HepG2 (cell line): ENCODE measurements at regions not wholly inside any gene's neighbourhood (a gene's known extent, or its start where the extent isn't known, plus 50 kb on each side); places are given as distances from the start of the nearest gene placed in this dataset.

ENCODE experiments used
- ATAC-seq: fragments of 200-7000 bp; cut with Tn5 transposase; 3 replicates; pipeline ENCODE4 v1.9.1; 2020; ENCODE audit warnings: mild to moderate bottlenecking, moderate library complexity
- BruUV-seq: library from RNA; stranded (reverse); fragments of 400-500 nt; replicated peaks from 2 replicates; lab custom pipeline; 2021; lab: Mats Ljungman, UMichigan
- CTCF ChIA-PET: fragments of 300-600 bp; formaldehyde crosslinking; extraction: SDS; loops from one replicate; lab custom pipeline; 2021; ENCODE audit warnings: low total read pairs, inconsistent platforms, low intra/inter-chr PET ratio; lab: Yijun Ruan, JAX
- POLR2A ChIA-PET: fragments of 350-600 bp; sonication (Branson Sonifier 250); formaldehyde crosslinking; loops from one replicate; lab custom pipeline; 2020; ENCODE audit warnings: antibody characterized with exemption, inconsistent platforms; lab: Yijun Ruan, JAX
- DNase-seq: peaks from one replicate; pipeline ENCODE4 v3.0.0-alpha.2; 2015; ENCODE audit warnings: low spot score
- FAIRE-seq: peaks from 3 replicates; lab custom pipeline; 2011; peaks lifted over from hg19 to GRCh38; lab: Jason Lieb, UNC
- H2AFZ ChIP-seq: one replicate; pipeline ENCODE4 v1.6.1; 2011; ENCODE audit warnings: low read length, inconsistent platforms
- H3K27ac ChIP-seq: fragments of 300-600 bp; 3 replicates; pipeline ENCODE4 v1.8.0; 2011; ENCODE audit warnings: mixed run types, mild to moderate bottlenecking, mixed read lengths, low read length, inconsistent platforms; ENCODE audit not compliant: insufficient read depth; ENCODE audit errors: extremely low read length
- H3K27me3 ChIP-seq, 2 experiments: fragments of 200-600 bp in 1 of 2; 2 replicates in 1 of 2; 3 replicates in 1 of 2; pipeline versions ENCODE4 v1.6.0 to v1.8.0; 2011; ENCODE audit warnings: low read length in 2 of 2, mild to moderate bottlenecking in 2 of 2, moderate library complexity in 2 of 2, inconsistent platforms in 1 of 2; ENCODE audit not compliant: insufficient read depth in 2 of 2, control insufficient read depth in 1 of 2
- H3K36me3 ChIP-seq, 2 experiments: fragments of 200-600 bp in 1 of 2; replicated peaks in 1 of 2; 2 replicates in 1 of 2; 3 replicates in 1 of 2; pipeline versions ENCODE4 v1.5.1 to v1.8.0; 2011; ENCODE audit warnings: low read length in 2 of 2, inconsistent platforms in 1 of 2; ENCODE audit not compliant: insufficient read depth in 2 of 2, control insufficient read depth in 1 of 2
- H3K4me1 ChIP-seq: 2 replicates; pipeline ENCODE4 v1.5.1; 2012; ENCODE audit warnings: low read length, inconsistent platforms; ENCODE audit not compliant: insufficient read depth
- H3K4me2 ChIP-seq: 2 replicates; pipeline ENCODE4 v1.6.0; 2011; ENCODE audit warnings: low read depth, low read length, inconsistent platforms
- H3K4me3 ChIP-seq, 3 experiments: fragments of 200-600 bp in 1 of 3; sonication (generic), shearing (Covaris generic) in 1 of 3; replicated peaks in 1 of 3; 2 replicates each; pipeline ENCODE4 v1.5.1; 2011 to 2016; ENCODE audit warnings: low read length in 3 of 3, inconsistent platforms in 2 of 3, low read depth in 2 of 3, mild to moderate bottlenecking in 2 of 3, control low read depth in 1 of 3, mixed read lengths in 1 of 3; ENCODE audit not compliant: insufficient read depth in 1 of 3
- H3K79me2 ChIP-seq: one replicate; pipeline ENCODE4 v1.6.1; 2011; ENCODE audit warnings: low read length, inconsistent platforms; ENCODE audit not compliant: insufficient read depth
- H3K9ac ChIP-seq: 2 replicates; pipeline ENCODE4 v1.6.0; 2011; ENCODE audit warnings: mild to moderate bottlenecking, low read depth, low read length, inconsistent platforms; ENCODE audit not compliant: insufficient read depth
- H3K9me3 ChIP-seq: 2 replicates; pipeline ENCODE4 v1.5.1; 2012; ENCODE audit warnings: mild to moderate bottlenecking, low read length
- H4K20me1 ChIP-seq: 2 replicates; pipeline ENCODE4 v1.6.0; 2011; ENCODE audit warnings: inconsistent platforms, mild to moderate bottlenecking, low read length, moderate library complexity; ENCODE audit not compliant: insufficient read depth
- CREBL2 ChIP-seq: sonication (generic); formaldehyde crosslinking; IDR thresholded peaks from 2 replicates; pipeline ENCODE4 v1.8.1; 2023; ENCODE audit warnings: missing genetic modification reagents, mild to moderate bottlenecking, borderline replicate concordance
- DR1 ChIP-seq: sonication (generic); formaldehyde crosslinking; IDR thresholded peaks from 2 replicates; pipeline ENCODE4 v1.8.0; 2021; ENCODE audit warnings: mild to moderate bottlenecking, missing genetic modification reagents, inconsistent platforms
- HMG20A ChIP-seq: IDR thresholded peaks from 2 replicates; pipeline ENCODE4 v1.6.1; 2016; ENCODE audit warnings: borderline replicate concordance
- HOXD1 ChIP-seq: sonication (generic); formaldehyde crosslinking; IDR thresholded peaks from 2 replicates; pipeline ENCODE4 v1.5.0; 2020; ENCODE audit warnings: missing genetic modification reagents
- NBN ChIP-seq: fragments of 450-650 bp; conservative IDR thresholded peaks from 2 replicates; pipeline ENCODE4 v1.6.1; 2017
- ZFP36 ChIP-seq: fragments of 150-350 bp; IDR thresholded peaks from 2 replicates; pipeline ENCODE4 v1.6.1; 2018; ENCODE audit warnings: borderline replicate concordance, low read length, low read depth; ENCODE audit not compliant: partially characterized antibody
- ZFP41 ChIP-seq: sonication (generic); formaldehyde crosslinking; IDR thresholded peaks from 2 replicates; pipeline ENCODE4 v1.4.0; 2020; ENCODE audit warnings: mild to moderate bottlenecking, missing genetic modification reagents, borderline replicate concordance
- ZFX ChIP-seq: sonication (generic); formaldehyde crosslinking; IDR thresholded peaks from 2 replicates; pipeline ENCODE4 v1.4.0; 2020; ENCODE audit warnings: mild to moderate bottlenecking, low read depth, missing genetic modification reagents, moderate library complexity
- ZNF230 ChIP-seq: sonication (generic); formaldehyde crosslinking; IDR thresholded peaks from 2 replicates; pipeline ENCODE4 v1.4.0; 2020; ENCODE audit warnings: mild to moderate bottlenecking, missing genetic modification reagents
- ZNF282 ChIP-seq: fragments of 450-650 bp; IDR thresholded peaks from 2 replicates; pipeline ENCODE4 v1.6.1; 2018; ENCODE audit not compliant: partially characterized antibody
- WGBS: methylation state at CpG from one replicate; pipeline ENCODE4 v1.1.6; 2017; ENCODE audit warnings: low lambda C conversion rate; 5-methylcytosine and 5-hydroxymethylcytosine counted together
- in situ Hi-C: cut with HindIII; loops from 2 replicates; pipeline ENCODE4 v1.10.0; 2017; ENCODE audit warnings: low pct_unique_long_range_greater_than_20kb; ENCODE audit not compliant: extremely low pct_ligation_motif_present
- intact Hi-C: fragments of 100-400 bp; cut with micrococcal nuclease; formaldehyde crosslinking; loops from one replicate; pipeline ENCODE4 v1.10.0; 2022; ENCODE audit not compliant: unreplicated experiment
- TF ChIP-seq, protein P1 (sequence below): IDR thresholded peaks from 2 replicates; pipeline ENCODE4 v1.6.1; 2016; ENCODE audit warnings: low read depth, control low read depth
- TF ChIP-seq, protein P2 (sequence below): sonication (generic); formaldehyde crosslinking; conservative IDR thresholded peaks from 2 replicates; pipeline ENCODE4 v1.8.0; 2022; ENCODE audit warnings: mild to moderate bottlenecking, moderate library complexity, missing genetic modification reagents
- TF ChIP-seq, protein P3 (sequence below): sonication (generic); formaldehyde crosslinking; IDR thresholded peaks from 2 replicates; pipeline ENCODE4 v1.8.0; 2022; ENCODE audit warnings: mild to moderate bottlenecking, missing genetic modification reagents, moderate library complexity

DNA sequence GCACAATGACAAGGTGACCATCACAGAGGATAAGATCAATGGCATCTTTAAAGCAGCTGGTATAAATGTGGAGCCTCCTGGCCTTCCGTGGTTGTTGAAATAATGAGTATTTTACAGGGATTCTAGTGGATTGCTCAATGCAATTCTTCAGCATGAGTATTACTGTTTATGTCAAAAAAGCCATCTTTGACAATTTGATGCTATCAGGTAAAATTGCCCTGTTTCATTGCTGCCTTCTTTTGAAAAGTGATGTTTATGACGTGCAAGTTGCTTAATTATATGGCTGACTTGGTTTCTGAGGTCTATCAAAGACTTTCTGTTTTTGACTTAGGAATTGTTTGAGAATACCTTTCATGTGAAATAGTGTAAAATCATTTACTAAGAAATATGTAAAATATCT lies 237.2 kb downstream of the PARP8 start:
- in situ Hi-C loops (no loop called here), intact Hi-C loops (no loop called here)
- no TSS peak for BruUV-seq

More for the DNA sequence above, 237.2 kb downstream of the PARP8 start:
- FAIRE-seq = no peak
- no peaks in the 10 kb centered on the region for H3K36me3 ChIP-seq
- no peaks in the 10 kb centered on the region for H3K9me3 ChIP-seq
- H3K27me3 ChIP-seq = no peaks in the 10 kb centered on the region
- H3K79me2 ChIP-seq = no peaks in the 10 kb centered on the region
- no peak overlapping the region for H3K4me2 ChIP-seq
- TF ChIP-seq NBN (no peak), HOXD1 (CRISPR knock-in tag) (no peak), CREBL2 (no peak), ZNF282 (no peak), DR1 (CRISPR knock-in tag) (no peak), ZFX (CRISPR knock-in tag) (no peak), HMG20A (CRISPR knock-in tag) (no peak), ZFP36 (no peak), ZNF230 (CRISPR knock-in tag) (no peak), ZFP41 (CRISPR knock-in tag) (no peak)
- TF ChIP-seq, protein P1, sequence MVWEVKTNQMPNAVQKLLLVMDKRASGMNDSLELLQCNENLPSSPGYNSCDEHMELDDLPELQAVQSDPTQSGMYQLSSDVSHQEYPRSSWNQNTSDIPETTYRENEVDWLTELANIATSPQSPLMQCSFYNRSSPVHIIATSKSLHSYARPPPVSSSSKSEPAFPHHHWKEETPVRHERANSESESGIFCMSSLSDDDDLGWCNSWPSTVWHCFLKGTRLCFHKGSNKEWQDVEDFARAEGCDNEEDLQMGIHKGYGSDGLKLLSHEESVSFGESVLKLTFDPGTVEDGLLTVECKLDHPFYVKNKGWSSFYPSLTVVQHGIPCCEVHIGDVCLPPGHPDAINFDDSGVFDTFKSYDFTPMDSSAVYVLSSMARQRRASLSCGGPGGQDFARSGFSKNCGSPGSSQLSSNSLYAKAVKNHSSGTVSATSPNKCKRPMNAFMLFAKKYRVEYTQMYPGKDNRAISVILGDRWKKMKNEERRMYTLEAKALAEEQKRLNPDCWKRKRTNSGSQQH (CRISPR knock-in tag) = no peak
- TF ChIP-seq, protein P2, sequence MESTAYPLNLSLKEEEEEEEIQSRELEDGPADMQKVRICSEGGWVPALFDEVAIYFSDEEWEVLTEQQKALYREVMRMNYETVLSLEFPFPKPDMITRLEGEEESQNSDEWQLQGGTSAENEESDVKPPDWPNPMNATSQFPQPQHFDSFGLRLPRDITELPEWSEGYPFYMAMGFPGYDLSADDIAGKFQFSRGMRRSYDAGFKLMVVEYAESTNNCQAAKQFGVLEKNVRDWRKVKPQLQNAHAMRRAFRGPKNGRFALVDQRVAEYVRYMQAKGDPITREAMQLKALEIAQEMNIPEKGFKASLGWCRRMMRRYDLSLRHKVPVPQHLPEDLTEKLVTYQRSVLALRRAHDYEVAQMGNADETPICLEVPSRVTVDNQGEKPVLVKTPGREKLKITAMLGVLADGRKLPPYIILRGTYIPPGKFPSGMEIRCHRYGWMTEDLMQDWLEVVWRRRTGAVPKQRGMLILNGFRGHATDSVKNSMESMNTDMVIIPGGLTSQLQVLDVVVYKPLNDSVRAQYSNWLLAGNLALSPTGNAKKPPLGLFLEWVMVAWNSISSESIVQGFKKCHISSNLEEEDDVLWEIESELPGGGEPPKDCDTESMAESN = no peak
- TF ChIP-seq, protein P3, sequence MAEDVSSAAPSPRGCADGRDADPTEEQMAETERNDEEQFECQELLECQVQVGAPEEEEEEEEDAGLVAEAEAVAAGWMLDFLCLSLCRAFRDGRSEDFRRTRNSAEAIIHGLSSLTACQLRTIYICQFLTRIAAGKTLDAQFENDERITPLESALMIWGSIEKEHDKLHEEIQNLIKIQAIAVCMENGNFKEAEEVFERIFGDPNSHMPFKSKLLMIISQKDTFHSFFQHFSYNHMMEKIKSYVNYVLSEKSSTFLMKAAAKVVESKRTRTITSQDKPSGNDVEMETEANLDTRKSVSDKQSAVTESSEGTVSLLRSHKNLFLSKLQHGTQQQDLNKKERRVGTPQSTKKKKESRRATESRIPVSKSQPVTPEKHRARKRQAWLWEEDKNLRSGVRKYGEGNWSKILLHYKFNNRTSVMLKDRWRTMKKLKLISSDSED (CRISPR knock-in tag) = no peak
- TF ChIP-seq, all 625 proteins: peak for 0
- Histone ChIP-seq H4K20me1 (no peaks in the 10 kb centered on the region), H3K4me3 (no peak overlapping the region), H3K4me1 (no peaks in the 10 kb centered on the region), H3K9ac (no peak overlapping the region), H3K27ac (no peak overlapping the region), H2AFZ (no peak overlapping the region)
- DNase-seq (no peak), ATAC-seq (no peak)
- ChIA-PET POLR2A (no interaction called here), CTCF (no interaction called here)
- WGBS = 0% methylated on average over 2 of the region's 2 CpGs
